DOHH2 (cell line): ENCODE measurements at regions not wholly inside any gene's neighbourhood (a gene's known extent, or its start where the extent isn't known, plus 50 kb on each side); places are given as distances from the start of the nearest gene placed in this dataset.

ENCODE experiments used
- EZH2phosphoT487 ChIP-seq: fragments of 200-600 bp; sonication (generic); IDR thresholded peaks from 2 replicates; pipeline ENCODE4 v1.6.1; 2017; ENCODE audit warnings: borderline replicate concordance, mild to moderate bottlenecking, antibody characterized with exemption, low read length, moderate library complexity, mixed read lengths
- TF ChIP-seq, protein P1 (sequence below): fragments of 200-600 bp; sonication (generic); IDR thresholded peaks from one replicate; pipeline ENCODE4 v1.5.1; 2014; ENCODE audit warnings: antibody characterized with exemption, mild to moderate bottlenecking, low read depth, low read length; ENCODE audit not compliant: poor library complexity, severe bottlenecking

DNA sequence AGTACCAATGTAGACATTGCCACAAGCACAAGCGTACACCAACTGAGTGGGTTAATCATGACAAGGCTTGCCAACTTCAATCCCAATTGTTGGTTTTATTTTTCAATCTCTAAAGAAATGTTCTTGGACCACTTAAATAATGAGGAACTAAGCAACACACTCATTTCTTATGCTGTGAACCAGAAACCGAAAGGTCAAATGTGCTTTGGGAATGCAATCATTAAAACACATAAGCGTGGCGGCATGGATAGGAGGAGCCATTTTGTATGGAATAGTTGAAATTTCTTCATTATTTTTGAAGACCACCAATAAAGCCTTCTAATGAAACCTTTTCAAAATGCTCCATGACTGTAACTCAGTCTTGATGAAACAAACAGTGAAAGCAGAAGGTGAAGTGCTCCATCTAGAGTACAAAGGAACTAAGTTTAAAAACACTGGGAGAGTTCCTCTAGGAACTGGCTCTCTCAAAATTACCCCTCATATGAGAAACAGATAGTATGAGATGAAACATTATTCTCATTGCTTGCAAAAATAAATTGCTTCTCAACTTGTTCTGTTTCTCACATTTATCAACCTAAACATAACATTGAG lies 113.2 kb upstream of the CHST9 start:
- TF ChIP-seq, protein P1, sequence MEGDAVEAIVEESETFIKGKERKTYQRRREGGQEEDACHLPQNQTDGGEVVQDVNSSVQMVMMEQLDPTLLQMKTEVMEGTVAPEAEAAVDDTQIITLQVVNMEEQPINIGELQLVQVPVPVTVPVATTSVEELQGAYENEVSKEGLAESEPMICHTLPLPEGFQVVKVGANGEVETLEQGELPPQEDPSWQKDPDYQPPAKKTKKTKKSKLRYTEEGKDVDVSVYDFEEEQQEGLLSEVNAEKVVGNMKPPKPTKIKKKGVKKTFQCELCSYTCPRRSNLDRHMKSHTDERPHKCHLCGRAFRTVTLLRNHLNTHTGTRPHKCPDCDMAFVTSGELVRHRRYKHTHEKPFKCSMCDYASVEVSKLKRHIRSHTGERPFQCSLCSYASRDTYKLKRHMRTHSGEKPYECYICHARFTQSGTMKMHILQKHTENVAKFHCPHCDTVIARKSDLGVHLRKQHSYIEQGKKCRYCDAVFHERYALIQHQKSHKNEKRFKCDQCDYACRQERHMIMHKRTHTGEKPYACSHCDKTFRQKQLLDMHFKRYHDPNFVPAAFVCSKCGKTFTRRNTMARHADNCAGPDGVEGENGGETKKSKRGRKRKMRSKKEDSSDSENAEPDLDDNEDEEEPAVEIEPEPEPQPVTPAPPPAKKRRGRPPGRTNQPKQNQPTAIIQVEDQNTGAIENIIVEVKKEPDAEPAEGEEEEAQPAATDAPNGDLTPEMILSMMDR, result no peak
- no peak for TF ChIP-seq EZH2phosphoT487
